ENCODE measurements at regions not wholly inside any gene's neighbourhood (a gene's known extent, or its start where the extent isn't known, plus 50 kb on each side); places are given as distances from the start of the nearest gene placed in this dataset.
"Not testable (repeated sequence)": the region's sequence is repeated elsewhere in the genome, so short reads cannot be mapped to it uniquely, and the experiment has no call there.

DNA sequence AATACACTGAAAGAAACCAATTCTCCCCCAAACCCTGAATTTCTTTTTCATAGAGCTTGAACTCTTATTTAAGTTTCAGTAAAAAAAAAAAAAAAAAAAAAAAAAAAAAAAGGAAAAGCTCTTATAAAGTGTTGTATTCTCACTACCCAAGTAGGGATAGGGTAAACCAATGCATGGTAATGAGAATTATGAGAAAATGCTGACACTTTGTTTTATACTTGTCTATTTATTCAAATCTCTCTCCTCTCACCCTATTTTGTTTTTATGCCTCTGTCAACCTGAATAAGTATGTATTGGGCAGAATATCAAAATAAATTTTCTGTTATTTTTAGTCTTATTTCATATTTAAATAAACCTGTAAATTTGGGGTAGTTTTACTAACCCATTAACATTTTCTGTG is 181.9 kb downstream of the GJA1 start:
- DNase-seq, result no peak
- TF ChIP-seq GATA1 (IDR thresholded peaks at IDR 0.05; ENCODE audit: low read depth, low read length) (no peak), POLR2A (IDR thresholded peaks at IDR 0.05; ENCODE audit: low read length) (no peak)

DNA sequence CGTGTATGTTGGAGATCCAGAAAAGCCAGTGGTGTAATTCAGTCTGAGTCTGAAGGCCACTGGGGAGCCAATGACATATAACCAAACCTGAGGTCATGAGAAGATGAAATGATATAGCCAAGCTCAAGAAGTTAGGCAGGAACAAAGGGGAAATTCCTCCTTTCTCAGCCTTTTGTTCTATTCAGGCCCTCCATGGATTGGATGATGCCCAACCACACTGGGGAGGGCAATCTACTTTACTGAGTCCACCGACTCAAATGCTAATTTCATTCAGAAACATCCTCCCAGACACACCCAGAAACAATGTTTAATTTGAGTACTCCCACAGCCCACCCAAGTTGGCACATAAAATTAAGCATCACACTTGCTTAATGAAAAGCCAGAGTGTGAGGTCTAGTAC is 183.6 kb downstream of the GJA1 start:
- TF ChIP-seq POLR2A (IDR thresholded peaks at IDR 0.05; ENCODE audit: low read length), result no peak
- no peak for TF ChIP-seq GATA1 (IDR thresholded peaks at IDR 0.05; ENCODE audit: low read depth, low read length)
- DNase-seq, result no peak

DNA sequence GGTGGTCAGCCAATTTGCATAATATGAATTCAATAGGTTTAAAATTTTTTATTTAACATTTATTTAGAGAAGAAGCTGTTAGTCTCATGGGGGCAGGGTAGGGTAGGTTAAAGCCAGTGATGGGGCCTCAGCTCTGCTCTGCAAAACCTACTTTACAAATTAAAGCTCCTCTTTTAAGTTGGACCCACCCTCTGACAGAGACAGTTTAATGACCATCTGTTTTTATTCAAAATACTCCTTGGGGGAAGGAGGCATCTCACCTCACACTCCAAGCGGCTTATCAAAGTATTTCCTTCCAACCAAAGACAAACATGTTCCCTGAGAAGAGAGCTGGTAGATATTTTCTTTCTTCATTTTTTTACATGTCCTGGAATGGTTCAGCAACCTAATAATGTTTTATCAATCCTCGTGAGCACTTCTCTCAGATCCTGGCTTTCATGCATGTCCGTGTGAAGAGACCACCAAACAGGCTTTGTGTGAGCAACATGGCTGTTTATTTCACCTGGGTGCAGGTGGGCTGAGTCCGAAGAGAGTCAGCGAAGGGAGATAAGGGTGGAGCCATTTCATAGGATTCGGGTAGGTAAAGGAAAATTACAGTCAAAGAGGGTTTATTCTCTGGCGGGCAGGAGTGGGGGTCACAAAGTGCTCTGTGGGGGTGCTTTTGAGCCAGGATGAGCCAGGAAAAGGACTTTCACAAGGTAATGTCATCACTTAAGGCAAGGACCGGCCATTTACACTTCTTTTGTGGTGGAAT is 184.7 kb downstream of the GJA1 start:
- TF ChIP-seq POLR2A (IDR thresholded peaks at IDR 0.05; ENCODE audit: low read length), result no peak
- no peak for DNase-seq

DNA sequence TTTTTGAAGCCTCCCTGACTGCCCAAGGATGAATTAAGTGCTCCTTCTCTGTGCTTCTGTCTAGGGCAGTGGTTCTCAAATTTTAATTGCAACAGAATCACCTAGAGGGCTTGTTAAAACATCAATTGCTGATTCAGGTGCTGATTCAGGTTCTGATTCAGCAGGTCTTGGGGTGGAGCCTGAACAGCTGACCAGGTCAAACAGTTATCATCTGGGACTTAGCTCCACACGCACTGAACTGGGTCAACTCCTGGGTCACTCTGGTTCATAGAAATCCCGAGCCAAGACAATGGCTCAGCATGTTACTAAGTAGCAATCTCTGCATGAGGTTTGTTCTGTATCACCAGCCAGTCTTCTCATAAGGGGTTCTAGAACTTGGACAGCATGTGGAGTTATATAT is 192.3 kb downstream of the GJA1 start:
- TF ChIP-seq POLR2A (IDR thresholded peaks at IDR 0.05; ENCODE audit: low read length), result no peak
- TF ChIP-seq GATA1 (IDR thresholded peaks at IDR 0.05; ENCODE audit: low read depth, low read length), result no peak
- DNase-seq, result no peak

- TF ChIP-seq POLR2A (IDR thresholded peaks at IDR 0.05; ENCODE audit: low read length) (no peak), GATA1 (IDR thresholded peaks at IDR 0.05; ENCODE audit: low read depth, low read length) (no peak)
- no peak for DNase-seq
Measured at GRCh38 chr6:121630716-121631115, 195.3 kb downstream of the GJA1 start.

DNA sequence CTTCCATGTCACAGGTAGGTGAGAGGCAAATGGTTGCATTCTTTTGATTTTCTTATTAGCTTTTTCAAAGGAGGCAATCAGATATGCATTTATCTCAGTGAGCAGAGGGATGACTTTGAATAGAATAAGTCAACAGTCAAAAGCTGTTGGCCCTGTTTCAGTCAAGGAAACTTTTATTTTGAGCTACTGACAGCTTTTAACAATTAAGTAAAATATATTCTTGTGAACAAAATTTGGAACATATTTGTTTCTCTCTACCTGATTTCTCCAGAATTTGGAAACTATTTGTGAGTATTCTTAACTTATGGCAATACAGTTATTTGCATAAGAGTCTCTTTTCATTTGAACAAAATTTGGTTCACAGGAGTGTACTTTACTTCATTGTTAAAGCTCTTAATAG is 196.3 kb downstream of the GJA1 start:
- DNase-seq, result not testable (repeated sequence)

DNA sequence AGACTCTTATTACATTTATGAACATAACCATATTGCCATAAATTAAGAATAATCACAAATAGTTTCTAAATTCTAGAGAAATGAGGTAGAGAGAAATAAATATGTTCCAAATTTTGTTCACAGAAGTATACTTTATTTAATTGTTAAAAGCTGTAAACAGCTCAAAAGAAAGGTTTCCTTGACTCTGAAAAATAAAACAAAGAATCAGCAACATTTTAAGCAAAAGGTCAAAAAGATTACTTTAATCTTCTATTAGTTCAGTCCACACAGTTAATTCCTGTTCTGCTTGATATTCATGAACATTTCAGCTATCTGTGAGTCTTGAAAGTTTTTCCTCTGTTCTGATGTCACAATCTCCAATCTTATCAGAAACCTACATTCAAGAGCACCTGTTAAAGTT is 197.9 kb downstream of the GJA1 start:
- no peak for DNase-seq
- TF ChIP-seq GATA1 (IDR thresholded peaks at IDR 0.05; ENCODE audit: low read depth, low read length) (no peak), POLR2A (IDR thresholded peaks at IDR 0.05; ENCODE audit: low read length) (no peak)

GRCh38 chr6:121634586-121634985 is 199.1 kb downstream of the GJA1 start:
- DNase-seq, result not testable (repeated sequence)

DNA sequence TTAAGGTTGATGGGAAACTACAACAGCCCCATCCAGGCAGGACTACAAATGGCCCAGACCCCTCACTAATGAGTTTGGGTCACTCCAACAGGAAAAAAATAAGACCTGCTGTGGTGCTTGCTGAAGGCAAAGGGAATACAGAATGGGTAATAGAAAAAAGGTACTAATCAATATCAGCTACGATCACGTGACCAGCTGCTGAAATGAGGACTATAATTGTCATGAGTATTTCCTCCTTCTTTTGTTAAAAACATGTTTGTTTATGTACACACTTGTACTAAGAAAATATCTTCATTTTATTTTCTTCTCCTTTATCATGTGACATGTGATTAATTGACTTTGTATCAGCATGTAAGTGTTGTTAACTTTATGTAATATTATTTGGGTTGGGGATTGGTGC is 199.9 kb downstream of the GJA1 start:
- DNase-seq, result no peak

GRCh38 chr6:121636217-121636616 is 200.8 kb downstream of the GJA1 start:
- not testable (repeated sequence) for DNase-seq

More for the DNA sequence above, 199.9 kb downstream of the GJA1 start:
- TF ChIP-seq GATA1 (IDR thresholded peaks at IDR 0.05; ENCODE audit: low read depth, low read length) (no peak), POLR2A (IDR thresholded peaks at IDR 0.05; ENCODE audit: low read length) (no peak)

GRCh38 chr6:121639021-121639420 is 203.6 kb downstream of the GJA1 start:
- TF ChIP-seq POLR2A (IDR thresholded peaks at IDR 0.05; ENCODE audit: low read length), result no peak
- TF ChIP-seq GATA1 (IDR thresholded peaks at IDR 0.05; ENCODE audit: low read depth, low read length), result no peak
- no peak for DNase-seq

DNA sequence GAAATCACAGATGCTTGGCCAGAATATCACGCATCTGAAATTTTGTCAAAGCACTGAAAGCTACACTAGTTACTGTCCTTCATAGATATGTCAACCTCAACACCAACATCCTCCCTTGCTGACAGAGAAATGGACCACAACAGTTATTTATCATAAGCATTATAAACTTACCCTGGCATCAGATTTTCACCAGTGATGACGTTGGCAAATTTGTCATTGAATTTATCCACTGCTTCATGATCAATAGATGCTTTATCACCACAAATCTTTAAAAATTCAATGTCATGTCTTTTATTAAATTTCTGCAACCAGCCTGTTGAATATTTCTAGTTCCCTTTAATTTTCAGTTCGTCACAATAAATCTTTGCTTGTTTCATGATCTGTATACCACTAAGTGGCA is 205.7 kb downstream of the GJA1 start:
- no peak for DNase-seq
- no peak for TF ChIP-seq GATA1 (IDR thresholded peaks at IDR 0.05; ENCODE audit: low read depth, low read length)
- TF ChIP-seq POLR2A (IDR thresholded peaks at IDR 0.05; ENCODE audit: low read length), result no peak

DNA sequence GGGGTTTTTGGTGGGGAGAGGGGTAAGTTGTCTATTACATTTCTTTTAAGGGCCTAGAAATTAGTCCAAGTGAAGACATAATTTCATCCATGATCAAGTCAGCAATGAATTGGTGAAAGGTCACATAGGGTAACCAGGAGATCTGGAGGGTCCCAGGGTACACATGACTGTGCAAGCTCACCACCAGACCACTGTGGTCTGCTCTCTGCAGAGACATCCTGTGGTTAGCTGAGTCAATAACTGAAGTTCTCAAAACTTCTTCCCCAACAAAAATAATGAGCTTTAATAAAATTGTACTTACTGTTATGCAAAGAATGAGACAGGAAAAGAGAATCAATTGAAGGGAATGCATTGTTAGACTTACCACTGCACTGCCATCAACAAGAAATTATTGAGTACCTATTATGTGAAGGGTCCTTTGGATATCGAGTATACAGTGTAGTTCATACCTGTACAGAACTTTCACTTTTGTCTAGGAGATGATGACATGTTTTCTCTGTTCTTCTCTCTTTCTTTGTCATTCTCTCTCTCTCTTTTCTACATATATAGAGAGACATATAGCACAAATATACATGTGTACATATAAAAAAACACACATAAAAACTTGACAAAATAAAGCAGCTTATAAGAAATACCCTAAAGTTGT is 209.8 kb downstream of the GJA1 start:
- DNase-seq, result no peak
- TF ChIP-seq GATA1 (IDR thresholded peaks at IDR 0.05; ENCODE audit: low read depth, low read length), result no peak
- no peak for TF ChIP-seq POLR2A (IDR thresholded peaks at IDR 0.05; ENCODE audit: low read length)

DNA sequence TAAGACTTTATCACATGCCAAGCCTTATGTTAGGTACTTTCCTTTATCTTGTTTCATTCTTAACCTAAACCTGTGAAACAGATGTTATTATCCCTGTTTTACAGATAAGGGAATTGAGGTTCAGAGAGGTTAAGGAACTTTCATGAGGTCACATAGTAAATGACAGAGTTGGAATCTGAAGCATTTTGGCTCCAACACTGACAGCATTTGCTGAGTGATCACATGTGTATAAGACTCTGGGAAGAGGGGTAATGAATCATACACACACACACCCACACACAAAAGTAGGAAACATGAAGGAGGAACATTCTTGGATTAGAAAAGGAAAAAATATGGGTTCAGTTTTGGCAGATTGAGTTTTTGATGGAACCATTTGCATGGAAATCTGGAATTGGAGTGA is 212.5 kb downstream of the GJA1 start:
- no peak for DNase-seq
- TF ChIP-seq POLR2A (IDR thresholded peaks at IDR 0.05; ENCODE audit: low read length) (no peak), GATA1 (IDR thresholded peaks at IDR 0.05; ENCODE audit: low read depth, low read length) (no peak)

- no peak for TF ChIP-seq POLR2A (IDR thresholded peaks at IDR 0.05; ENCODE audit: low read length)
- no peak for TF ChIP-seq GATA1 (IDR thresholded peaks at IDR 0.05; ENCODE audit: low read depth, low read length)
- no peak for DNase-seq
Measured at GRCh38 chr6:121649951-121650350, 214.5 kb downstream of the GJA1 start.

GRCh38 chr6:121651420-121651819 is 216.0 kb downstream of the GJA1 start:
- no peak for TF ChIP-seq GATA1 (IDR thresholded peaks at IDR 0.05; ENCODE audit: low read depth, low read length)
- no peak for TF ChIP-seq POLR2A (IDR thresholded peaks at IDR 0.05; ENCODE audit: low read length)
- no peak for DNase-seq

Measured in erythroblast (primary cell).